ENCODE measurements at regions not wholly inside any gene's neighbourhood (a gene's known extent, or its start where the extent isn't known, plus 50 kb on each side); places are given as distances from the start of the nearest gene placed in this dataset.

DNA sequence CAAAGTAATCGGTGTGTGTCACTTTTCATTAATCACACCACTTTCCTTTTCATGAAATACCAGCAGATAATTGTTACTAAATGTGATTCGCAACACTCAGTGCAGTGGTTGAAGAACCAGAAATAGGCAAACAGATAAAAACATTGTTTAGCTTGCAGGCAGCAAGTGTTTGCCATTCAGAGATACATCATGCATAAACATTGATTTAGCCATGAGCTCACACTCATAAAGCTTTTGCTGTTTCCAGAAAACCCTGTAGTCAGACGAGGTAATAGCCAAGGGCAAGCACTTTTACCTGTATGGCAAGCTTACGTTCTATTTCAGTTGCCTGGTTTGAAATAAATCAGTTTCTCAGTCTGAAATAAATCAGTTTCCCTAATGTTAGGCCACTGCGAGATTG, 542.0 kb upstream of the TENM3 start:
- no peak for TF ChIP-seq HDAC6 (IDR thresholded peaks at IDR 0.05; ENCODE audit: unreplicated experiment)
- TF ChIP-seq, protein P1, sequence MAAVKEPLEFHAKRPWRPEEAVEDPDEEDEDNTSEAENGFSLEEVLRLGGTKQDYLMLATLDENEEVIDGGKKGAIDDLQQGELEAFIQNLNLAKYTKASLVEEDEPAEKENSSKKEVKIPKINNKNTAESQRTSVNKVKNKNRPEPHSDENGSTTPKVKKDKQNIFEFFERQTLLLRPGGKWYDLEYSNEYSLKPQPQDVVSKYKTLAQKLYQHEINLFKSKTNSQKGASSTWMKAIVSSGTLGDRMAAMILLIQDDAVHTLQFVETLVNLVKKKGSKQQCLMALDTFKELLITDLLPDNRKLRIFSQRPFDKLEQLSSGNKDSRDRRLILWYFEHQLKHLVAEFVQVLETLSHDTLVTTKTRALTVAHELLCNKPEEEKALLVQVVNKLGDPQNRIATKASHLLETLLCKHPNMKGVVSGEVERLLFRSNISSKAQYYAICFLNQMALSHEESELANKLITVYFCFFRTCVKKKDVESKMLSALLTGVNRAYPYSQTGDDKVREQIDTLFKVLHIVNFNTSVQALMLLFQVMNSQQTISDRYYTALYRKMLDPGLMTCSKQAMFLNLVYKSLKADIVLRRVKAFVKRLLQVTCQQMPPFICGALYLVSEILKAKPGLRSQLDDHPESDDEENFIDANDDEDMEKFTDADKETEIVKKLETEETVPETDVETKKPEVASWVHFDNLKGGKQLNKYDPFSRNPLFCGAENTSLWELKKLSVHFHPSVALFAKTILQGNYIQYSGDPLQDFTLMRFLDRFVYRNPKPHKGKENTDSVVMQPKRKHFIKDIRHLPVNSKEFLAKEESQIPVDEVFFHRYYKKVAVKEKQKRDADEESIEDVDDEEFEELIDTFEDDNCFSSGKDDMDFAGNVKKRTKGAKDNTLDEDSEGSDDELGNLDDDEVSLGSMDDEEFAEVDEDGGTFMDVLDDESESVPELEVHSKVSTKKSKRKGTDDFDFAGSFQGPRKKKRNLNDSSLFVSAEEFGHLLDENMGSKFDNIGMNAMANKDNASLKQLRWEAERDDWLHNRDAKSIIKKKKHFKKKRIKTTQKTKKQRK (IDR thresholded peaks at IDR 0.05; ENCODE audit: low read depth, low read length) = no peak
- TF ChIP-seq, protein P2, sequence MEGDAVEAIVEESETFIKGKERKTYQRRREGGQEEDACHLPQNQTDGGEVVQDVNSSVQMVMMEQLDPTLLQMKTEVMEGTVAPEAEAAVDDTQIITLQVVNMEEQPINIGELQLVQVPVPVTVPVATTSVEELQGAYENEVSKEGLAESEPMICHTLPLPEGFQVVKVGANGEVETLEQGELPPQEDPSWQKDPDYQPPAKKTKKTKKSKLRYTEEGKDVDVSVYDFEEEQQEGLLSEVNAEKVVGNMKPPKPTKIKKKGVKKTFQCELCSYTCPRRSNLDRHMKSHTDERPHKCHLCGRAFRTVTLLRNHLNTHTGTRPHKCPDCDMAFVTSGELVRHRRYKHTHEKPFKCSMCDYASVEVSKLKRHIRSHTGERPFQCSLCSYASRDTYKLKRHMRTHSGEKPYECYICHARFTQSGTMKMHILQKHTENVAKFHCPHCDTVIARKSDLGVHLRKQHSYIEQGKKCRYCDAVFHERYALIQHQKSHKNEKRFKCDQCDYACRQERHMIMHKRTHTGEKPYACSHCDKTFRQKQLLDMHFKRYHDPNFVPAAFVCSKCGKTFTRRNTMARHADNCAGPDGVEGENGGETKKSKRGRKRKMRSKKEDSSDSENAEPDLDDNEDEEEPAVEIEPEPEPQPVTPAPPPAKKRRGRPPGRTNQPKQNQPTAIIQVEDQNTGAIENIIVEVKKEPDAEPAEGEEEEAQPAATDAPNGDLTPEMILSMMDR (IDR thresholded peaks at IDR 0.05 in 2 of 3, conservative IDR thresholded peaks at IDR 0.05 in 1 of 3; ENCODE audit: control insufficient read depth in 2 of 3, extremely low read depth in 1 of 3, insufficient read depth in 1 of 3, low read depth in 3 of 3, low read length in 3 of 3) = no peak
- TF ChIP-seq POLR2A (IDR thresholded peaks at IDR 0.05; ENCODE audit: low read depth, low read length) = no peak
- no peak for TF ChIP-seq PAX5 (IDR thresholded peaks at IDR 0.05; ENCODE audit: borderline replicate concordance, low read depth, low read length)
- TF ChIP-seq DPF2 (IDR thresholded peaks at IDR 0.05) = no peak
- no peak for TF ChIP-seq JUND (IDR thresholded peaks at IDR 0.05; ENCODE audit: low read depth, low read length)
- TF ChIP-seq, protein P3, sequence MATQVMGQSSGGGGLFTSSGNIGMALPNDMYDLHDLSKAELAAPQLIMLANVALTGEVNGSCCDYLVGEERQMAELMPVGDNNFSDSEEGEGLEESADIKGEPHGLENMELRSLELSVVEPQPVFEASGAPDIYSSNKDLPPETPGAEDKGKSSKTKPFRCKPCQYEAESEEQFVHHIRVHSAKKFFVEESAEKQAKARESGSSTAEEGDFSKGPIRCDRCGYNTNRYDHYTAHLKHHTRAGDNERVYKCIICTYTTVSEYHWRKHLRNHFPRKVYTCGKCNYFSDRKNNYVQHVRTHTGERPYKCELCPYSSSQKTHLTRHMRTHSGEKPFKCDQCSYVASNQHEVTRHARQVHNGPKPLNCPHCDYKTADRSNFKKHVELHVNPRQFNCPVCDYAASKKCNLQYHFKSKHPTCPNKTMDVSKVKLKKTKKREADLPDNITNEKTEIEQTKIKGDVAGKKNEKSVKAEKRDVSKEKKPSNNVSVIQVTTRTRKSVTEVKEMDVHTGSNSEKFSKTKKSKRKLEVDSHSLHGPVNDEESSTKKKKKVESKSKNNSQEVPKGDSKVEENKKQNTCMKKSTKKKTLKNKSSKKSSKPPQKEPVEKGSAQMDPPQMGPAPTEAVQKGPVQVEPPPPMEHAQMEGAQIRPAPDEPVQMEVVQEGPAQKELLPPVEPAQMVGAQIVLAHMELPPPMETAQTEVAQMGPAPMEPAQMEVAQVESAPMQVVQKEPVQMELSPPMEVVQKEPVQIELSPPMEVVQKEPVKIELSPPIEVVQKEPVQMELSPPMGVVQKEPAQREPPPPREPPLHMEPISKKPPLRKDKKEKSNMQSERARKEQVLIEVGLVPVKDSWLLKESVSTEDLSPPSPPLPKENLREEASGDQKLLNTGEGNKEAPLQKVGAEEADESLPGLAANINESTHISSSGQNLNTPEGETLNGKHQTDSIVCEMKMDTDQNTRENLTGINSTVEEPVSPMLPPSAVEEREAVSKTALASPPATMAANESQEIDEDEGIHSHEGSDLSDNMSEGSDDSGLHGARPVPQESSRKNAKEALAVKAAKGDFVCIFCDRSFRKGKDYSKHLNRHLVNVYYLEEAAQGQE (IDR thresholded peaks at IDR 0.05; ENCODE audit: low read depth, low read length) = no peak
- no peak for TF ChIP-seq MEF2A (IDR thresholded peaks at IDR 0.05; ENCODE audit: insufficient read depth, low read depth, low read length)
- TF ChIP-seq CHD4 (IDR thresholded peaks at IDR 0.05) = no peak
- TF ChIP-seq SIN3A (IDR thresholded peaks at IDR 0.05; ENCODE audit: low read depth, low read length) = no peak
- TF ChIP-seq, protein P4, sequence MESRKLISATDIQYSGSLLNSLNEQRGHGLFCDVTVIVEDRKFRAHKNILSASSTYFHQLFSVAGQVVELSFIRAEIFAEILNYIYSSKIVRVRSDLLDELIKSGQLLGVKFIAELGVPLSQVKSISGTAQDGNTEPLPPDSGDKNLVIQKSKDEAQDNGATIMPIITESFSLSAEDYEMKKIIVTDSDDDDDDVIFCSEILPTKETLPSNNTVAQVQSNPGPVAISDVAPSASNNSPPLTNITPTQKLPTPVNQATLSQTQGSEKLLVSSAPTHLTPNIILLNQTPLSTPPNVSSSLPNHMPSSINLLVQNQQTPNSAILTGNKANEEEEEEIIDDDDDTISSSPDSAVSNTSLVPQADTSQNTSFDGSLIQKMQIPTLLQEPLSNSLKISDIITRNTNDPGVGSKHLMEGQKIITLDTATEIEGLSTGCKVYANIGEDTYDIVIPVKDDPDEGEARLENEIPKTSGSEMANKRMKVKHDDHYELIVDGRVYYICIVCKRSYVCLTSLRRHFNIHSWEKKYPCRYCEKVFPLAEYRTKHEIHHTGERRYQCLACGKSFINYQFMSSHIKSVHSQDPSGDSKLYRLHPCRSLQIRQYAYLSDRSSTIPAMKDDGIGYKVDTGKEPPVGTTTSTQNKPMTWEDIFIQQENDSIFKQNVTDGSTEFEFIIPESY (IDR thresholded peaks at IDR 0.05) = no peak
- no peak for TF ChIP-seq TCF3 (IDR thresholded peaks at IDR 0.05; ENCODE audit: borderline replicate concordance, insufficient read depth, low read depth, low read length)
- no peak for TF ChIP-seq NR2C1 (IDR thresholded peaks at IDR 0.05)

Data from GM12878 (cell line).